IMR-90 (cell line): ENCODE measurements at regions not wholly inside any gene's neighbourhood (a gene's known extent, or its start where the extent isn't known, plus 50 kb on each side); places are given as distances from the start of the nearest gene placed in this dataset.

Source experiments
- ATAC-seq: fragments of 200-7000 bp; cut with Tn5 transposase; 2 replicates; pipeline ENCODE4 v1.9.1; 2020; ENCODE audit warnings: low read depth, mild to moderate bottlenecking, moderate library complexity
- BruUV-seq: library from RNA; stranded (reverse); fragments of 400-500 nt; replicated peaks from 2 replicates; lab custom pipeline; 2021; lab: Mats Ljungman, UMichigan
- CTCF ChIA-PET: fragments of 300-600 bp; formaldehyde crosslinking; extraction: SDS; loops from one replicate; lab custom pipeline; 2021; ENCODE audit warnings: antibody characterized with exemption; lab: Yijun Ruan, JAX
- POLR2A ChIA-PET: fragments of 300-600 bp; sonication (Branson Sonifier 250); formaldehyde crosslinking; loops from one replicate; lab custom pipeline; 2022; ENCODE audit warnings: antibody characterized with exemption; ENCODE audit not compliant: unreplicated experiment; lab: Charles Lee
- DNase-seq: peaks from one replicate; pipeline ENCODE4 v3.0.0; 2013
- H2AFZ ChIP-seq: replicated peaks from 2 replicates; pipeline ENCODE3; 2013; ENCODE audit warnings: low read length, mild to moderate bottlenecking; ENCODE audit not compliant: poor library complexity
- H2AK5ac ChIP-seq: 2 replicates; pipeline ENCODE4 v1.6.1; 2013; ENCODE audit warnings: low read depth, low read length, inconsistent platforms
- H2AK9ac ChIP-seq: replicated peaks from 2 replicates; pipeline ENCODE3; 2013; ENCODE audit warnings: mild to moderate bottlenecking, low read depth, low read length, moderate library complexity; ENCODE audit not compliant: poor library complexity
- H2BK120ac ChIP-seq: 2 replicates; pipeline ENCODE4 v1.6.1; 2013; ENCODE audit warnings: low read depth, low read length, inconsistent platforms
- H2BK15ac ChIP-seq: 3 replicates; pipeline ENCODE4 v1.6.1; 2013; ENCODE audit warnings: low read depth, low read length, inconsistent platforms
- H2BK20ac ChIP-seq: 2 replicates; pipeline ENCODE4 v1.6.1; 2013; ENCODE audit warnings: low read depth, mild to moderate bottlenecking, inconsistent platforms, low read length, moderate library complexity
- H2BK5ac ChIP-seq: 2 replicates; pipeline ENCODE4 v1.6.1; 2013; ENCODE audit warnings: mild to moderate bottlenecking, low read depth, low read length, inconsistent platforms; ENCODE audit not compliant: poor library complexity, severe bottlenecking
- H3K14ac ChIP-seq: replicated peaks from 2 replicates; pipeline ENCODE4 v1.6.1; 2013; ENCODE audit warnings: low read depth, low read length, inconsistent platforms
- H3K18ac ChIP-seq: 2 replicates; pipeline ENCODE4 v1.6.1; 2013; ENCODE audit warnings: low read depth, low read length, control low read depth
- H3K23ac ChIP-seq: 2 replicates; pipeline ENCODE4 v1.6.1; 2013; ENCODE audit warnings: low read depth, low read length, inconsistent platforms
- H3K27ac ChIP-seq: 2 replicates; pipeline ENCODE4 v1.5.1; 2013; ENCODE audit warnings: mild to moderate bottlenecking, control low read depth, low read length; ENCODE audit not compliant: insufficient read depth
- H3K27me3 ChIP-seq: 2 replicates; pipeline ENCODE4 v1.6.1; 2013; ENCODE audit warnings: low read length; ENCODE audit not compliant: control insufficient read depth, insufficient read depth
- H3K36me3 ChIP-seq: 2 replicates; pipeline ENCODE4 v1.6.1; 2013; ENCODE audit warnings: low read length, mixed read lengths; ENCODE audit not compliant: control insufficient read depth, insufficient read depth
- H3K4ac ChIP-seq: 2 replicates; pipeline ENCODE4 v1.6.1; 2013; ENCODE audit warnings: low read depth, low read length, inconsistent platforms
- H3K4me1 ChIP-seq: 2 replicates; pipeline ENCODE4 v1.6.1; 2013; ENCODE audit warnings: low read length, mixed read lengths; ENCODE audit not compliant: control insufficient read depth, insufficient read depth
- H3K4me2 ChIP-seq: 2 replicates; pipeline ENCODE4 v1.6.1; 2013; ENCODE audit warnings: low read depth, mild to moderate bottlenecking, control low read depth, low read length, moderate library complexity
- H3K4me3 ChIP-seq: 2 replicates; pipeline ENCODE4 v1.5.1; 2013; ENCODE audit warnings: low read depth, mild to moderate bottlenecking, control low read depth, low read length, moderate library complexity; ENCODE audit not compliant: insufficient read depth
- H3K56ac ChIP-seq: 2 replicates; pipeline ENCODE4 v1.6.1; 2013; ENCODE audit warnings: low read length, inconsistent platforms; ENCODE audit not compliant: insufficient read depth; ENCODE audit errors: extremely low read depth
- H3K79me1 ChIP-seq, 2 experiments: 2 replicates each; pipeline ENCODE4 v1.6.1; 2013; ENCODE audit warnings: low read length in 2 of 2, inconsistent platforms in 1 of 2, low read depth in 1 of 2
- H3K9ac ChIP-seq: 2 replicates; pipeline ENCODE4 v1.6.1; 2013; ENCODE audit warnings: low read depth, low read length, control low read depth
- H3K9me1 ChIP-seq: 2 replicates; pipeline ENCODE4 v1.6.1; 2013; ENCODE audit warnings: low read length, inconsistent platforms; ENCODE audit not compliant: insufficient read depth
- H3K9me3 ChIP-seq: 2 replicates; pipeline ENCODE4 v1.6.1; 2013; ENCODE audit warnings: low read length; ENCODE audit not compliant: control insufficient read depth, insufficient read depth
- H4K20me1 ChIP-seq: 2 replicates; pipeline ENCODE4 v1.6.1; 2013; ENCODE audit warnings: low read length, inconsistent platforms; ENCODE audit not compliant: insufficient read depth
- H4K5ac ChIP-seq: 2 replicates; pipeline ENCODE4 v1.6.1; 2013; ENCODE audit warnings: mild to moderate bottlenecking, low read depth, low read length, control low read depth
- H4K8ac ChIP-seq, 2 experiments: 2 replicates each; pipeline ENCODE4 v1.6.1; 2013; ENCODE audit warnings: low read depth in 2 of 2, low read length in 2 of 2, control low read depth in 1 of 2, inconsistent platforms in 1 of 2
- H4K91ac ChIP-seq: 2 replicates; pipeline ENCODE4 v1.6.1; 2013; ENCODE audit warnings: low read depth, low read length, inconsistent platforms; ENCODE audit not compliant: insufficient read depth
- CEBPB ChIP-seq: IDR thresholded peaks from 2 replicates; pipeline ENCODE4 v1.6.1; 2012; ENCODE audit warnings: low read depth, low read length, improper control_type of control experiment
- CHD1 ChIP-seq: IDR thresholded peaks from 2 replicates; pipeline ENCODE4 v1.6.1; 2012; ENCODE audit warnings: low read depth, low read length, improper control_type of control experiment
- FOS ChIP-seq: fragments of 150-350 bp; IDR thresholded peaks from 2 replicates; pipeline ENCODE4 v1.6.1; 2016; ENCODE audit warnings: low read depth, low read length
- MAZ ChIP-seq: IDR thresholded peaks from 2 replicates; pipeline ENCODE4 v1.6.1; 2012; ENCODE audit warnings: low read depth, mild to moderate bottlenecking, low read length, improper control_type of control experiment, moderate library complexity, borderline replicate concordance
- RCOR1 ChIP-seq: IDR thresholded peaks from 2 replicates; pipeline ENCODE4 v1.6.1; 2012; ENCODE audit warnings: mild to moderate bottlenecking, low read length, improper control_type of control experiment; ENCODE audit not compliant: insufficient replicate concordance
- SMC3 ChIP-seq: fragments of 150-350 bp; IDR thresholded peaks from 2 replicates; pipeline ENCODE4 v1.6.1; 2016; ENCODE audit warnings: low read depth, mild to moderate bottlenecking, antibody characterized with exemption, low read length, moderate library complexity
- WGBS, 2 experiments: methylation state at CpG; one replicate each; pipeline versions ENCODE4 v1.1.5 to v1.1.7; 2013; ENCODE audit warnings: missing lambda C conversion rate in 2 of 2; ENCODE audit not compliant: insufficient read length in 1 of 2; ENCODE audit errors: extremely low coverage in 2 of 2; 5-methylcytosine and 5-hydroxymethylcytosine counted together
- dilution Hi-C: fragments of 300-500 bp; cut with HindIII; formaldehyde crosslinking; loops from one replicate; pipeline ENCODE4 v1.14.3; 2018; ENCODE audit warnings: low sequenced_read_pairs; ENCODE audit not compliant: unreplicated experiment
- in situ Hi-C: fragments of 300-500 bp; cut with MboI; formaldehyde crosslinking; loops from 3 replicates; pipeline ENCODE4 v1.14.3; 2019; ENCODE audit warnings: low sequenced_read_pairs, inconsistent platforms, mixed read lengths
- intact Hi-C: fragments of 100-400 bp; cut with micrococcal nuclease; formaldehyde crosslinking; loops from 2 replicates; pipeline ENCODE4 v1.10.0; 2022
- TF ChIP-seq, protein P1 (sequence below): fragments of 150-350 bp; IDR thresholded peaks from 2 replicates; pipeline ENCODE4 v1.6.1; 2017; ENCODE audit warnings: mild to moderate bottlenecking, antibody characterized with exemption, low read length, low read depth
- TF ChIP-seq, protein P2 (sequence below): fragments of 150-350 bp; IDR thresholded peaks from 2 replicates; pipeline ENCODE4 v1.6.1; 2016; ENCODE audit warnings: low read depth, mild to moderate bottlenecking, low read length, moderate library complexity, borderline replicate concordance

DNA sequence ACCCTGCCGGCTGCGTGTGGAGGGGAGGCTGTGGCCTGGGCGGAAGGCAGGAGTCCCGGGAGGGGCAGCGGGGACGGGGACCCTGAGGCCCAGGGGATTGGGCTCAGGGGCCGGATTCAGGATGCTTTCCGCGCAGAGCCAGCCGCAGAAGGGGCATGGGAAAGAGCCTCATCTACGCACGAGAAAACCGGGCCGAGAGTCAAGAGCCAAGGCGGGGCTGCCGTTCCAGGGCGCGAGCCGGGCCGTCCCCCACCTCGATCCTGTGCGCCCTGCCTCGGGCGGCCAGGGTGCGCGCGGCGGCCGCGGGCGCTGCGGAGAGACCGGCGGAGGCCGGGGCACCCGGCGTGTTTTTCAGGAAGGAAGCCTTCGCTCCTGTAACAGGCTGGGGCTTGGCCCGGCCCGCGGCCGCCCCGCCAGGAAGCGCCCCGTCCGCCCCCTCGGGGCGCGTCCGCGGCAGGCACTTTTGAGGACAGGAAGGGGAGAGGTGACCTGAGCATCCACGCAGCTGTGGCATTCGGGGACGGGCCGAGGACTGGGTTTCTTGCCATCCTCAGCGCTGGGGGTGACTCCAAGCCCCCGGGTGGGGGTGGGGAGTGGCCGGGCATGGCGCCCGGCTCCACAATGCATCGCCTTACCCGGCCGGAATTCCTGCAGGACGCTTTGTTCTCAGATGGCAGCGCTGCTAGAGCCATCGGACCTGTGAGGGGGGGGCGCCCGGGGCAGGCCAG, 62.3 kb upstream of the GATA2 start:
- Histone ChIP-seq H4K5ac (no peak overlapping the region), H2BK15ac (no peak overlapping the region), H2AK5ac (no peak overlapping the region), H3K14ac (no peak overlapping the region), H3K23ac (no peak overlapping the region), H2AK9ac (no peak overlapping the region), H3K9me1 (no peaks in the 10 kb centered on the region), H3K79me1 (no peaks in the 10 kb centered on the region), H2BK5ac (no peak overlapping the region), H4K91ac (no peak overlapping the region), H3K36me3 (no peaks in the 10 kb centered on the region), H4K8ac (no peak overlapping the region), H3K18ac (no peak overlapping the region), H3K4me2 (no peak overlapping the region), H4K20me1 (no peaks in the 10 kb centered on the region), H3K56ac (no peak overlapping the region), H3K27me3 (peaks cover 36% of the 10 kb centered on the region), H2BK120ac (no peak overlapping the region), H3K27ac (no peak overlapping the region), H3K4ac (no peak overlapping the region), H3K9ac (no peak overlapping the region), H3K4me3 (no peak overlapping the region), H3K4me1 (no peaks in the 10 kb centered on the region), H2AFZ (no peak overlapping the region), H3K9me3 (no peaks in the 10 kb centered on the region; the same call in 1 of the 2 replicates), H2BK20ac (no peak overlapping the region)
- CTCF ChIA-PET: no interaction called here
- BruUV-seq: no TSS peak
- intact Hi-C loops (no loop called here), dilution Hi-C loops (no loop called here), in situ Hi-C loops (no loop called here)
- ATAC-seq (peak; percentile 38; the same call in 1 of the 2 replicates), DNase-seq (no peak)
- TF ChIP-seq, protein P1, sequence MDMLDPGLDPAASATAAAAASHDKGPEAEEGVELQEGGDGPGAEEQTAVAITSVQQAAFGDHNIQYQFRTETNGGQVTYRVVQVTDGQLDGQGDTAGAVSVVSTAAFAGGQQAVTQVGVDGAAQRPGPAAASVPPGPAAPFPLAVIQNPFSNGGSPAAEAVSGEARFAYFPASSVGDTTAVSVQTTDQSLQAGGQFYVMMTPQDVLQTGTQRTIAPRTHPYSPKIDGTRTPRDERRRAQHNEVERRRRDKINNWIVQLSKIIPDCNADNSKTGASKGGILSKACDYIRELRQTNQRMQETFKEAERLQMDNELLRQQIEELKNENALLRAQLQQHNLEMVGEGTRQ: no peak
- TF ChIP-seq CHD1: no peak
- TF ChIP-seq RCOR1: no peak
- TF ChIP-seq CEBPB: no peak
- TF ChIP-seq FOS: no peak
- no peak for TF ChIP-seq MAZ
- TF ChIP-seq, protein P2, sequence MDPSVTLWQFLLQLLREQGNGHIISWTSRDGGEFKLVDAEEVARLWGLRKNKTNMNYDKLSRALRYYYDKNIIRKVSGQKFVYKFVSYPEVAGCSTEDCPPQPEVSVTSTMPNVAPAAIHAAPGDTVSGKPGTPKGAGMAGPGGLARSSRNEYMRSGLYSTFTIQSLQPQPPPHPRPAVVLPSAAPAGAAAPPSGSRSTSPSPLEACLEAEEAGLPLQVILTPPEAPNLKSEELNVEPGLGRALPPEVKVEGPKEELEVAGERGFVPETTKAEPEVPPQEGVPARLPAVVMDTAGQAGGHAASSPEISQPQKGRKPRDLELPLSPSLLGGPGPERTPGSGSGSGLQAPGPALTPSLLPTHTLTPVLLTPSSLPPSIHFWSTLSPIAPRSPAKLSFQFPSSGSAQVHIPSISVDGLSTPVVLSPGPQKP: no peak
- no peak for TF ChIP-seq SMC3
- POLR2A ChIA-PET: no interaction called here
- 22% methylated on average over 27 of the region's 68 CpGs; no CpG with 5 or more reads in 1 of the 2 experiments for WGBS, 2 experiments
